ENCODE measurements at regions not wholly inside any gene's neighbourhood (a gene's known extent, or its start where the extent isn't known, plus 50 kb on each side); places are given as distances from the start of the nearest gene placed in this dataset.

- TF ChIP-seq, protein P1, sequence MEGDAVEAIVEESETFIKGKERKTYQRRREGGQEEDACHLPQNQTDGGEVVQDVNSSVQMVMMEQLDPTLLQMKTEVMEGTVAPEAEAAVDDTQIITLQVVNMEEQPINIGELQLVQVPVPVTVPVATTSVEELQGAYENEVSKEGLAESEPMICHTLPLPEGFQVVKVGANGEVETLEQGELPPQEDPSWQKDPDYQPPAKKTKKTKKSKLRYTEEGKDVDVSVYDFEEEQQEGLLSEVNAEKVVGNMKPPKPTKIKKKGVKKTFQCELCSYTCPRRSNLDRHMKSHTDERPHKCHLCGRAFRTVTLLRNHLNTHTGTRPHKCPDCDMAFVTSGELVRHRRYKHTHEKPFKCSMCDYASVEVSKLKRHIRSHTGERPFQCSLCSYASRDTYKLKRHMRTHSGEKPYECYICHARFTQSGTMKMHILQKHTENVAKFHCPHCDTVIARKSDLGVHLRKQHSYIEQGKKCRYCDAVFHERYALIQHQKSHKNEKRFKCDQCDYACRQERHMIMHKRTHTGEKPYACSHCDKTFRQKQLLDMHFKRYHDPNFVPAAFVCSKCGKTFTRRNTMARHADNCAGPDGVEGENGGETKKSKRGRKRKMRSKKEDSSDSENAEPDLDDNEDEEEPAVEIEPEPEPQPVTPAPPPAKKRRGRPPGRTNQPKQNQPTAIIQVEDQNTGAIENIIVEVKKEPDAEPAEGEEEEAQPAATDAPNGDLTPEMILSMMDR (conservative IDR thresholded peaks at IDR 0.05 in 1 of 2, IDR thresholded peaks at IDR 0.05 in 1 of 2; ENCODE audit: extremely low read depth in 1 of 2, insufficient read depth in 1 of 2, low read depth in 1 of 2, low read length in 2 of 2), result no peak
- TF ChIP-seq EZH2 (IDR thresholded peaks at IDR 0.05; ENCODE audit: borderline replicate concordance, low read length), result no peak
Observed at GRCh38 chr10:23779301-23779700, 340.4 kb downstream of the OTUD1 start.

Data from mammary epithelial cell (primary cell).